ENCODE measurements at regions not wholly inside any gene's neighbourhood (a gene's known extent, or its start where the extent isn't known, plus 50 kb on each side); places are given as distances from the start of the nearest gene placed in this dataset.

DNA sequence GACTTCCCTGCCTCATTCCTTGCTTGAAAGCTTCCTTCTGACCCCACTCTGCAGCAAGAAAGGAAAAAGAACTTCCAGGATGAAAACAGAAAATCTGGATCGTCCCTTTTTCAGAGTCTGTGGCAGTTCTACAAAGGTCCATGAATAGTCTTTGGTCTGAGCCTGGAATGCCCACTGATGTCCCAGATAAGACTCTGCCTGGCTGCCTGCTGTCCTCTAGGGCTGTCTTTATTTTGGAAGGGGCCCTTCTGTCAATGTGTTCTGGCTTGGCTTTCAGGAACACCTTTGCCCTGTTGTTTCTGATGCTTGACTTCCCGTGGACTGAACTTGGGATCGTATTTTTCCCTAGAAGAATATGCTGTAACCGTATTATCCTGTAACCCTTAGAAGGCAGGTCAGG, 114.7 kb upstream of the LNX1 start:
- TF ChIP-seq, protein P1, sequence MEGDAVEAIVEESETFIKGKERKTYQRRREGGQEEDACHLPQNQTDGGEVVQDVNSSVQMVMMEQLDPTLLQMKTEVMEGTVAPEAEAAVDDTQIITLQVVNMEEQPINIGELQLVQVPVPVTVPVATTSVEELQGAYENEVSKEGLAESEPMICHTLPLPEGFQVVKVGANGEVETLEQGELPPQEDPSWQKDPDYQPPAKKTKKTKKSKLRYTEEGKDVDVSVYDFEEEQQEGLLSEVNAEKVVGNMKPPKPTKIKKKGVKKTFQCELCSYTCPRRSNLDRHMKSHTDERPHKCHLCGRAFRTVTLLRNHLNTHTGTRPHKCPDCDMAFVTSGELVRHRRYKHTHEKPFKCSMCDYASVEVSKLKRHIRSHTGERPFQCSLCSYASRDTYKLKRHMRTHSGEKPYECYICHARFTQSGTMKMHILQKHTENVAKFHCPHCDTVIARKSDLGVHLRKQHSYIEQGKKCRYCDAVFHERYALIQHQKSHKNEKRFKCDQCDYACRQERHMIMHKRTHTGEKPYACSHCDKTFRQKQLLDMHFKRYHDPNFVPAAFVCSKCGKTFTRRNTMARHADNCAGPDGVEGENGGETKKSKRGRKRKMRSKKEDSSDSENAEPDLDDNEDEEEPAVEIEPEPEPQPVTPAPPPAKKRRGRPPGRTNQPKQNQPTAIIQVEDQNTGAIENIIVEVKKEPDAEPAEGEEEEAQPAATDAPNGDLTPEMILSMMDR (conservative IDR thresholded peaks at IDR 0.05 in 1 of 2, IDR thresholded peaks at IDR 0.05 in 1 of 2; ENCODE audit: extremely low read depth in 1 of 2, insufficient read depth in 1 of 2, low read depth in 1 of 2, low read length in 2 of 2): no peak
- no peak for TF ChIP-seq EZH2 (IDR thresholded peaks at IDR 0.05; ENCODE audit: borderline replicate concordance, low read length)

All from mammary epithelial cell (primary cell).